WERI-Rb-1 (cell line): ENCODE measurements at regions not wholly inside any gene's neighbourhood (a gene's known extent, or its start where the extent isn't known, plus 50 kb on each side); places are given as distances from the start of the nearest gene placed in this dataset.
"Not testable (repeated sequence)": the region's sequence is repeated elsewhere in the genome, so short reads cannot be mapped to it uniquely, and the experiment has no call there.

Experiments
- DNase-seq: peaks from one replicate; pipeline ENCODE4 v3.0.0-alpha.2; 2020
- H3K27ac ChIP-seq: fragments of 250-450 bp; sonication (Bioruptor Pico); 2 replicates; pipeline ENCODE4 v1.5.1; 2020; ENCODE audit warnings: mild to moderate bottlenecking, moderate library complexity
- H3K27me3 ChIP-seq: fragments of 250-450 bp; sonication (Bioruptor Pico); 2 replicates; pipeline ENCODE4 v1.5.1; 2021; ENCODE audit warnings: mild to moderate bottlenecking, low read depth, moderate library complexity; ENCODE audit not compliant: insufficient read depth, severe bottlenecking
- H3K36me3 ChIP-seq: fragments of 250-450 bp; sonication (Bioruptor Pico); 2 replicates; pipeline ENCODE4 v1.5.1; 2020; ENCODE audit warnings: mild to moderate bottlenecking, moderate library complexity
- H3K4me3 ChIP-seq: 2 replicates; pipeline ENCODE4 v1.5.1; 2011; ENCODE audit warnings: low read depth, mild to moderate bottlenecking, control low read depth, low read length
- H3K9me3 ChIP-seq: fragments of 250-450 bp; sonication (Bioruptor Pico); 2 replicates; pipeline ENCODE4 v1.5.1; 2021; ENCODE audit warnings: mild to moderate bottlenecking, moderate library complexity; ENCODE audit not compliant: severe bottlenecking
- CTCF ChIP-seq: IDR thresholded peaks from 2 replicates; pipeline ENCODE4 v1.5.1; 2011; ENCODE audit warnings: low read depth, mild to moderate bottlenecking, control low read depth, inconsistent platforms, low read length

- H3K27me3 ChIP-seq, result no peaks in the 10 kb centered on the region
- no peak for TF ChIP-seq CTCF
- H3K36me3 ChIP-seq, result no peaks in the 10 kb centered on the region
- no peaks in the 10 kb centered on the region for H3K9me3 ChIP-seq
- H3K4me3 ChIP-seq, result no peak overlapping the region
- no peak for DNase-seq
- no peak overlapping the region for H3K27ac ChIP-seq
Measured at GRCh38 chr11:104690241-104690640, 208.0 kb downstream of the CASP12 start.

- Histone ChIP-seq H3K9me3 (no peaks in the 10 kb centered on the region), H3K27ac (no peak overlapping the region), H3K4me3 (no peak overlapping the region), H3K36me3 (no peaks in the 10 kb centered on the region), H3K27me3 (no peaks in the 10 kb centered on the region)
- no peak for DNase-seq
- TF ChIP-seq CTCF, result no peak
Measured at GRCh38 chr11:104688731-104689130, 209.5 kb downstream of the CASP12 start.

- Histone ChIP-seq H3K36me3 (no peaks in the 10 kb centered on the region), H3K27me3 (no peaks in the 10 kb centered on the region), H3K27ac (no peak overlapping the region), H3K4me3 (no peak overlapping the region), H3K9me3 (no peaks in the 10 kb centered on the region)
- DNase-seq, result no peak
- no peak for TF ChIP-seq CTCF
Measured at GRCh38 chr11:104682206-104682605, 216.1 kb downstream of the CASP12 start.

GRCh38 chr11:104679258-104679657 is 219.0 kb downstream of the CASP12 start:
- no peak overlapping the region for H3K27ac ChIP-seq
- no peak for TF ChIP-seq CTCF
- no peaks in the 10 kb centered on the region for H3K27me3 ChIP-seq
- H3K36me3 ChIP-seq, result no peaks in the 10 kb centered on the region
- H3K9me3 ChIP-seq, result no peaks in the 10 kb centered on the region
- H3K4me3 ChIP-seq, result no peak overlapping the region
- DNase-seq, result no peak

GRCh38 chr11:104678408-104678807 is 219.9 kb downstream of the CASP12 start:
- no peak overlapping the region for H3K27ac ChIP-seq
- no peak overlapping the region for H3K4me3 ChIP-seq
- no peak for DNase-seq
- TF ChIP-seq CTCF, result no peak
- H3K36me3 ChIP-seq, result no peaks in the 10 kb centered on the region
- no peaks in the 10 kb centered on the region for H3K9me3 ChIP-seq
- no peaks in the 10 kb centered on the region for H3K27me3 ChIP-seq

- not testable (repeated sequence) for H3K9me3 ChIP-seq, H3K36me3 ChIP-seq, H3K27me3 ChIP-seq, H3K4me3 ChIP-seq, H3K27ac ChIP-seq, DNase-seq
Measured at GRCh38 chr11:104677069-104677468, 221.2 kb downstream of the CASP12 start.
